ENCODE measurements at regions not wholly inside any gene's neighbourhood (a gene's known extent, or its start where the extent isn't known, plus 50 kb on each side); places are given as distances from the start of the nearest gene placed in this dataset.

- Histone ChIP-seq H3K9me3 (no peaks in the 10 kb centered on the region), H3K4me3 (no peak overlapping the region), H3K27ac (no peak overlapping the region), H3K27me3 (no peaks in the 10 kb centered on the region), H3K36me3 (no peaks in the 10 kb centered on the region), H3K4me1 (no peaks in the 10 kb centered on the region)
- WGBS = 70% methylated on average over 4 of the region's 4 CpGs
- no peak for TF ChIP-seq CTCF (IDR thresholded peaks at IDR 0.05)
- TF ChIP-seq POLR2AphosphoS5 (IDR thresholded peaks at IDR 0.05) = no peak
- no peak for TF ChIP-seq EP300 (IDR thresholded peaks at IDR 0.05)
- no peak for DNase-seq (ENCODE audit: low spot score in 2 of 2)
Observed at GRCh38 chrX:3192835-3193234, 151.6 kb downstream of the ARSF start.

- Histone ChIP-seq H3K36me3 (no peaks in the 10 kb centered on the region), H3K27ac (no peak overlapping the region), H3K9me3 (no peaks in the 10 kb centered on the region), H3K27me3 (no peaks in the 10 kb centered on the region), H3K4me3 (no peak overlapping the region), H3K4me1 (no peaks in the 10 kb centered on the region)
- no peak for TF ChIP-seq CTCF (IDR thresholded peaks at IDR 0.05)
- TF ChIP-seq EP300 (IDR thresholded peaks at IDR 0.05) = no peak
- no peak for TF ChIP-seq POLR2AphosphoS5 (IDR thresholded peaks at IDR 0.05)
- TF ChIP-seq POLR2A (IDR thresholded peaks at IDR 0.05) = no peak
- WGBS = 59% methylated on average over 5 of the region's 5 CpGs
- no peak for DNase-seq (ENCODE audit: low spot score in 2 of 2)
Observed at GRCh38 chrX:3191796-3192195, 150.5 kb downstream of the ARSF start.

GRCh38 chrX:3191201-3191600, 149.9 kb downstream of the ARSF start:
- Histone ChIP-seq H3K27me3 (no peaks in the 10 kb centered on the region), H3K27ac (no peak overlapping the region), H3K4me3 (no peak overlapping the region), H3K36me3 (no peaks in the 10 kb centered on the region), H3K4me1 (no peaks in the 10 kb centered on the region), H3K9me3 (no peaks in the 10 kb centered on the region)
- TF ChIP-seq POLR2AphosphoS5 (IDR thresholded peaks at IDR 0.05) = no peak
- no peak for TF ChIP-seq CTCF (IDR thresholded peaks at IDR 0.05)
- no peak for TF ChIP-seq EP300 (IDR thresholded peaks at IDR 0.05)
- TF ChIP-seq POLR2A (IDR thresholded peaks at IDR 0.05) = no peak
- DNase-seq (ENCODE audit: low spot score in 2 of 2) = no peak
- WGBS = 39% methylated on average over 3 of the region's 3 CpGs

GRCh38 chrX:3184176-3184930, 143.1 kb downstream of the ARSF start:
- H3K27ac ChIP-seq = peak overlapping the region; percentile 6
- no peak for DNase-seq (ENCODE audit: low spot score in 2 of 2)
- TF ChIP-seq POLR2A (IDR thresholded peaks at IDR 0.05) = no peak
- TF ChIP-seq POLR2AphosphoS5 (IDR thresholded peaks at IDR 0.05) = no peak
- no peak for TF ChIP-seq CTCF (IDR thresholded peaks at IDR 0.05)
- TF ChIP-seq EP300 (IDR thresholded peaks at IDR 0.05) = no peak

GRCh38 chrX:3181846-3182245, 140.6 kb downstream of the ARSF start:
- Histone ChIP-seq H3K4me3 (no peak overlapping the region), H3K27ac (no peak overlapping the region), H3K27me3 (no peaks in the 10 kb centered on the region), H3K4me1 (peaks cover 16% of the 10 kb centered on the region), H3K36me3 (no peaks in the 10 kb centered on the region), H3K9me3 (no peaks in the 10 kb centered on the region)
- no peak for DNase-seq (ENCODE audit: low spot score in 2 of 2)
- 76% methylated on average over 1 of the region's 1 CpG for WGBS
- TF ChIP-seq CTCF (IDR thresholded peaks at IDR 0.05) = no peak
- TF ChIP-seq POLR2AphosphoS5 (IDR thresholded peaks at IDR 0.05) = no peak
- no peak for TF ChIP-seq POLR2A (IDR thresholded peaks at IDR 0.05)
- TF ChIP-seq EP300 (IDR thresholded peaks at IDR 0.05) = no peak

More at GRCh38 chrX:3184176-3184930, 143.1 kb downstream of the ARSF start:
- no peaks in the 10 kb centered on the region for H3K36me3 ChIP-seq
- no peaks in the 10 kb centered on the region for H3K9me3 ChIP-seq
- H3K4me3 ChIP-seq = no peak overlapping the region
- H3K4me1 ChIP-seq = peaks cover 11% of the 10 kb centered on the region
- H3K27me3 ChIP-seq = no peaks in the 10 kb centered on the region
- WGBS = 36% methylated on average over 5 of the region's 5 CpGs

Measured in suprapubic skin (tissue), 4 donors.